A549 (cell line): ENCODE measurements at regions not wholly inside any gene's neighbourhood (a gene's known extent, or its start where the extent isn't known, plus 50 kb on each side); places are given as distances from the start of the nearest gene placed in this dataset.

Experiments
- ATAC-seq, 2 experiments: fragments of 200-7000 bp in 1 of 2; fragments of >200 bp in 1 of 2; cut with Nextera tagmentation in 1 of 2; cut with Tn5 transposase in 1 of 2; 3 replicates each; pipeline versions ENCODE4 v1.8.0 to v1.9.1; 2018 to 2020; ENCODE audit warnings: mild to moderate bottlenecking in 1 of 2, moderate library complexity in 1 of 2
- CTCF ChIA-PET: fragments of 300-600 bp; sonication (Branson Sonifier 250); formaldehyde crosslinking; extraction: SDS; loops from one replicate; lab custom pipeline; 2021; ENCODE audit warnings: antibody characterized with exemption, inconsistent platforms; lab: Yijun Ruan, JAX
- POLR2A ChIA-PET: fragments of 350-600 bp; formaldehyde crosslinking; extraction: SDS; loops from one replicate; lab custom pipeline; 2021; ENCODE audit warnings: antibody characterized with exemption, inconsistent platforms; lab: Yijun Ruan, JAX
- DNase-seq, 2 experiments: peaks; one replicate each; pipeline versions ENCODE4 v3.0.0 to v3.0.0-alpha.2; 2011 to 2016; ENCODE audit warnings: low read depth in 1 of 2, low spot score in 1 of 2
- FAIRE-seq: peaks from 2 replicates; lab custom pipeline; 2011; peaks lifted over from hg19 to GRCh38; lab: Jason Lieb, UNC
- H3K27ac ChIP-seq, 2 experiments: fragments of >200 bp; sonication (Bioruptor Twin); formaldehyde crosslinking; 3 replicates each; pipeline ENCODE4 v1.5.1; 2016 to 2017
- H3K4me1 ChIP-seq: fragments of >200 bp; sonication (Bioruptor Twin); formaldehyde crosslinking; 3 replicates; pipeline ENCODE4 v1.6.1; 2016
- H3K4me2 ChIP-seq: fragments of >200 bp; sonication (Bioruptor Twin); formaldehyde crosslinking; 3 replicates; pipeline ENCODE4 v1.6.1; 2016
- H3K4me3 ChIP-seq: fragments of >200 bp; sonication (Bioruptor Twin); formaldehyde crosslinking; 3 replicates; pipeline ENCODE4 v1.5.1; 2016
- H3K9me3 ChIP-seq: fragments of >200 bp; sonication (Bioruptor Twin); formaldehyde crosslinking; 3 replicates; pipeline ENCODE4 v1.6.1; 2016
- CBX2 ChIP-seq: fragments of 200-600 bp; sonication (generic); IDR thresholded peaks from 2 replicates; pipeline ENCODE4 v1.6.1; 2016; ENCODE audit warnings: low read depth, mild to moderate bottlenecking, borderline replicate concordance
- CHD2 ChIP-seq: fragments of 150-350 bp; IDR thresholded peaks from 2 replicates; pipeline ENCODE4 v1.6.1; 2014; ENCODE audit warnings: low read length; ENCODE audit not compliant: partially characterized antibody
- CHD4 ChIP-seq: fragments of 200-600 bp; sonication (generic); IDR thresholded peaks from 2 replicates; pipeline ENCODE4 v1.6.1; 2016; ENCODE audit warnings: antibody characterized with exemption, mild to moderate bottlenecking, borderline replicate concordance
- EP300 ChIP-seq, 2 experiments: fragments of >200 bp; sonication (Bioruptor Twin); formaldehyde crosslinking; IDR thresholded peaks; 2 replicates in 1 of 2; 3 replicates in 1 of 2; pipeline ENCODE4 v1.6.1; 2016 to 2017
- FOSB ChIP-seq: fragments of 250-450 bp; sonication (Bioruptor Pico); IDR thresholded peaks from 2 replicates; pipeline ENCODE4 v1.5.0; 2020; ENCODE audit warnings: mild to moderate bottlenecking, moderate library complexity
- FOSL2 ChIP-seq, 2 experiments: fragments of 450-650 bp in 1 of 2; fragments of >200 bp in 1 of 2; sonication (Bioruptor Twin) in 1 of 2; formaldehyde crosslinking; IDR thresholded peaks; 2 replicates each; pipeline versions ENCODE4 v1.5.0 to v1.6.1; 2016 to 2020; ENCODE audit warnings: mild to moderate bottlenecking in 1 of 2, moderate library complexity in 1 of 2
- FOXS1 ChIP-seq: fragments of 250-450 bp; sonication (Bioruptor Pico); IDR thresholded peaks from 2 replicates; pipeline ENCODE4 v1.5.0; 2020; ENCODE audit warnings: mild to moderate bottlenecking, moderate library complexity
- HDAC2 ChIP-seq: fragments of 200-600 bp; sonication (generic); IDR thresholded peaks from 2 replicates; pipeline ENCODE4 v1.6.1; 2016
- HEYL ChIP-seq: fragments of 250-450 bp; sonication (Bioruptor Pico); IDR thresholded peaks from 2 replicates; pipeline ENCODE4 v1.8.0; 2021; ENCODE audit warnings: mild to moderate bottlenecking, moderate library complexity
- HOXA7 ChIP-seq: fragments of 250-450 bp; sonication (Bioruptor Pico); IDR thresholded peaks from 2 replicates; pipeline ENCODE4 v1.5.0; 2020; ENCODE audit warnings: mild to moderate bottlenecking, moderate library complexity
- HOXB5 ChIP-seq: fragments of 250-450 bp; sonication (Bioruptor Pico); IDR thresholded peaks from 2 replicates; pipeline ENCODE4 v1.5.0; 2020; ENCODE audit warnings: mild to moderate bottlenecking, moderate library complexity
- JUNB ChIP-seq: fragments of >200 bp; sonication (Bioruptor Twin); formaldehyde crosslinking; IDR thresholded peaks from 2 replicates; pipeline ENCODE4 v1.6.1; 2016
- MAFK ChIP-seq: fragments of 450-650 bp; IDR thresholded peaks from 2 replicates; pipeline ENCODE4 v1.6.1; 2014; ENCODE audit not compliant: partially characterized antibody
- MYC ChIP-seq: IDR thresholded peaks from 2 replicates; pipeline ENCODE4 v1.6.1; 2012; ENCODE audit warnings: mild to moderate bottlenecking, inconsistent platforms, low read length, improper control_type of control experiment, borderline replicate concordance
- NFE2L2 ChIP-seq: fragments of 150-350 bp; conservative IDR thresholded peaks from 2 replicates; pipeline ENCODE4 v1.6.1; 2014; ENCODE audit warnings: low read length
- NPAS2 ChIP-seq: fragments of 250-450 bp; sonication (Bioruptor Pico); IDR thresholded peaks from 2 replicates; pipeline ENCODE4 v1.8.0; 2022; ENCODE audit warnings: mild to moderate bottlenecking, moderate library complexity, borderline replicate concordance
- NR3C1 ChIP-seq: fragments of >200 bp; sonication (Bioruptor Twin); formaldehyde crosslinking; IDR thresholded peaks from 3 replicates; pipeline ENCODE4 v1.6.1; 2017
- RARB ChIP-seq: fragments of 250-450 bp; sonication (Bioruptor Pico); IDR thresholded peaks from 2 replicates; pipeline ENCODE4 v1.8.0; 2021; ENCODE audit warnings: mild to moderate bottlenecking, moderate library complexity
- RCOR1 ChIP-seq: fragments of 150-350 bp; IDR thresholded peaks from 2 replicates; pipeline ENCODE4 v1.6.1; 2014; ENCODE audit warnings: antibody characterized with exemption, low read length, low read depth
- REST ChIP-seq: fragments of 200-600 bp; sonication (generic); IDR thresholded peaks from 2 replicates; pipeline ENCODE4 v1.6.1; 2016; ENCODE audit warnings: antibody characterized with exemption, mild to moderate bottlenecking, moderate library complexity
- RFX5 ChIP-seq: fragments of 450-650 bp; IDR thresholded peaks from 2 replicates; pipeline ENCODE4 v1.7.1; 2014; ENCODE audit warnings: antibody characterized with exemption, mild to moderate bottlenecking, moderate library complexity
- RNF2 ChIP-seq: fragments of 200-600 bp; sonication (generic); IDR thresholded peaks from 2 replicates; pipeline ENCODE4 v1.6.1; 2016; ENCODE audit warnings: low read depth, mild to moderate bottlenecking, antibody characterized with exemption, moderate library complexity, borderline replicate concordance
- SMC3 ChIP-seq: fragments of >200 bp; sonication (Bioruptor Twin); formaldehyde crosslinking; IDR thresholded peaks from 3 replicates; pipeline ENCODE4 v1.6.1; 2018; ENCODE audit warnings: inconsistent platforms
- ZC3H11A ChIP-seq: fragments of 450-650 bp; IDR thresholded peaks from 2 replicates; pipeline ENCODE4 v1.6.1; 2014; ENCODE audit warnings: antibody characterized with exemption, mild to moderate bottlenecking
- ZFP36 ChIP-seq: fragments of 450-650 bp; IDR thresholded peaks from 2 replicates; pipeline ENCODE4 v1.6.1; 2014; ENCODE audit warnings: borderline replicate concordance; ENCODE audit not compliant: partially characterized antibody
- ZSCAN20 ChIP-seq: fragments of 250-450 bp; sonication (Bioruptor Pico); IDR thresholded peaks from 2 replicates; pipeline ENCODE4 v1.8.0; 2022; ENCODE audit warnings: mild to moderate bottlenecking, moderate library complexity
- WGBS: methylation state at CpG from one replicate; pipeline ENCODE4 v1.1.6; 2017; ENCODE audit errors: missing lambda C conversion rate; 5-methylcytosine and 5-hydroxymethylcytosine counted together
- TF ChIP-seq, protein P1 (sequence below): fragments of 250-450 bp; sonication (Bioruptor Pico); IDR thresholded peaks from 2 replicates; pipeline ENCODE4 v1.5.0; 2021; ENCODE audit warnings: mild to moderate bottlenecking, moderate library complexity, borderline replicate concordance

GRCh38 chr4:127500242-127500641, 132.5 kb upstream of the INTU start (continued):
- TF ChIP-seq, protein P1, sequence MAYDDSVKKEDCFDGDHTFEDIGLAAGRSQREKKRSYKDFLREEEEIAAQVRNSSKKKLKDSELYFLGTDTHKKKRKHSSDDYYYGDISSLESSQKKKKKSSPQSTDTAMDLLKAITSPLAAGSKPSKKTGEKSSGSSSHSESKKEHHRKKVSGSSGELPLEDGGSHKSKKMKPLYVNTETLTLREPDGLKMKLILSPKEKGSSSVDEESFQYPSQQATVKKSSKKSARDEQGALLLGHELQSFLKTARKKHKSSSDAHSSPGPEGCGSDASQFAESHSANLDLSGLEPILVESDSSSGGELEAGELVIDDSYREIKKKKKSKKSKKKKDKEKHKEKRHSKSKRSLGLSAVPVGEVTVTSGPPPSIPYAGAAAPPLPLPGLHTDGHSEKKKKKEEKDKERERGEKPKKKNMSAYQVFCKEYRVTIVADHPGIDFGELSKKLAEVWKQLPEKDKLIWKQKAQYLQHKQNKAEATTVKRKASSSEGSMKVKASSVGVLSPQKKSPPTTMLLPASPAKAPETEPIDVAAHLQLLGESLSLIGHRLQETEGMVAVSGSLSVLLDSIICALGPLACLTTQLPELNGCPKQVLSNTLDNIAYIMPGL (CRISPR knock-in tag) = no peak
- TF ChIP-seq NFE2L2 (no peak), ZC3H11A (no peak)

- ChIA-PET CTCF (no interaction called here), POLR2A (no interaction called here)
- no peak for TF ChIP-seq MAFK
- TF ChIP-seq RCOR1 = no peak
- no peak for TF ChIP-seq RFX5
- TF ChIP-seq NR3C1 = no peak
- no peak for TF ChIP-seq HEYL (CRISPR knock-in tag)
- TF ChIP-seq HOXA7 = no peak
- no peak for TF ChIP-seq HOXB5 (CRISPR knock-in tag)
- no peak for TF ChIP-seq CBX2
- TF ChIP-seq ZSCAN20 (CRISPR knock-in tag) = no peak
- TF ChIP-seq FOSB (CRISPR knock-in tag) = no peak
- no peak for TF ChIP-seq RNF2
- TF ChIP-seq NPAS2 (CRISPR knock-in tag) = no peak
- no peak for TF ChIP-seq EP300 (IDR thresholded peaks at IDR 0.05)
- no peak for TF ChIP-seq FOSL2 (IDR thresholded peaks at IDR 0.05)
- TF ChIP-seq FOSL2 (CRISPR knock-in tag; IDR thresholded peaks at IDR 0.05) = no peak
- TF ChIP-seq CHD4 = no peak
- TF ChIP-seq RARB (CRISPR knock-in tag) = no peak
- TF ChIP-seq FOXS1 (CRISPR knock-in tag) = no peak
- no peak for TF ChIP-seq JUNB
- DNase-seq = no peak
- Histone ChIP-seq H3K27ac (no peak overlapping the region), H3K9me3 (no peaks in the 10 kb centered on the region), H3K4me1 (no peaks in the 10 kb centered on the region), H3K4me2 (no peak overlapping the region), H3K4me3 (no peak overlapping the region)
- ATAC-seq = no peak
- FAIRE-seq = no peak
Measured at GRCh38 chr4:127501103-127501502, 131.7 kb upstream of the INTU start.

DNA sequence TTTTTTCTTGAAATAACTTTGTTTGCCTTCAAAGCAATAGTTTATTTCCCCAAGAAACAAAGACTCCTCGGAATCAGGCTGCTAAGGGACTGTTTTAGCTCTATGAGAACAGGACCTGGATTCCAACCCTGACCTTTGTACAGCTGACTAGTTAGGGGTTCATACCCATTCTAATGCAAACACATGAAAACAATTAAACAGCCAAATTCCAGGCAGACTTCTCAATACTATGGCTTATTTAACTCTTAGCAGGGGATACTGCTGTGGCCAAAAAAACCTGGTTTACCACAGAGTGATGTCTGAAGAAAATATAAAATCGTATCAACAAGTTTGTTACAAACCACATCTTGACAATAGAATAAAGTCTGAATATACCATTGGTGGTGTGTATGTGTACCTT, 129.6 kb upstream of the INTU start:
- ATAC-seq = no peak
- ChIA-PET CTCF (no interaction called here), POLR2A (no interaction called here)
- Histone ChIP-seq H3K4me1 (no peaks in the 10 kb centered on the region), H3K9me3 (no peaks in the 10 kb centered on the region), H3K4me2 (no peak overlapping the region), H3K4me3 (no peak overlapping the region), H3K27ac (no peak overlapping the region)
- FAIRE-seq = no peak
- WGBS = 11% methylated on average over 2 of the region's 2 CpGs
- no peak for DNase-seq
- no peak for TF ChIP-seq ZFP36
- TF ChIP-seq, protein P1 (CRISPR knock-in tag) = no peak
- TF ChIP-seq MYC = no peak
- no peak for TF ChIP-seq REST
- no peak for TF ChIP-seq ZC3H11A
- TF ChIP-seq SMC3 = no peak
- no peak for TF ChIP-seq RARB (CRISPR knock-in tag)
- TF ChIP-seq CHD2 = no peak
- no peak for TF ChIP-seq HDAC2
- TF ChIP-seq CHD4 = no peak
